Upper lobe of left lung (tissue), 6 donors: ENCODE measurements at regions not wholly inside any gene's neighbourhood (a gene's known extent, or its start where the extent isn't known, plus 50 kb on each side); places are given as distances from the start of the nearest gene placed in this dataset.

Source experiments
- ATAC-seq, 2 donors: fragments of 200-7000 bp; cut with Tn5 transposase; one replicate each; pipeline ENCODE4 v1.9.1; 2022; ENCODE audit warnings: mild to moderate bottlenecking in 2 of 2, moderate library complexity in 2 of 2; ENCODE audit not compliant: low FRiP score in 2 of 2
- DNase-seq, 2 donors: peaks; one replicate each; pipeline ENCODE4 v3.0.0-alpha.2; 2019 to 2020
- H3K27ac ChIP-seq, 4 donors: fragments of 200-600 bp; sonication (generic); one replicate each; pipeline ENCODE4 v1.5.1; 2016 to 2019
- H3K27me3 ChIP-seq, 4 donors: fragments of 200-600 bp; sonication (generic); one replicate each; pipeline ENCODE4 v1.5.1; 2017 to 2019
- H3K36me3 ChIP-seq, 4 donors: fragments of 200-600 bp; sonication (generic); one replicate each; pipeline ENCODE4 v1.5.1; 2016 to 2019
- H3K4me1 ChIP-seq, 4 donors: fragments of 200-600 bp; sonication (generic); one replicate each; pipeline ENCODE4 v1.5.1; 2018 to 2019
- H3K4me3 ChIP-seq, 4 donors: fragments of 200-600 bp; sonication (generic); one replicate each; pipeline ENCODE4 v1.5.1; 2017 to 2019; ENCODE audit warnings: mild to moderate bottlenecking in 2 of 4, moderate library complexity in 1 of 4
- H3K9me3 ChIP-seq, 4 donors: fragments of 200-600 bp; sonication (generic); one replicate each; pipeline ENCODE4 v1.5.1; 2018 to 2019
- EP300 ChIP-seq, 4 donors: sonication (generic); formaldehyde crosslinking; IDR thresholded peaks; one replicate each; pipeline ENCODE4 v1.5.1; 2017; ENCODE audit warnings: antibody characterized with exemption in 4 of 4, control low read depth in 2 of 4
- POLR2A ChIP-seq, 4 donors: fragments of 450-650 bp; IDR thresholded peaks; one replicate each; pipeline ENCODE4 v1.5.1; 2016 to 2017; ENCODE audit warnings: antibody characterized with exemption in 4 of 4, mild to moderate bottlenecking in 2 of 4
- POLR2AphosphoS5 ChIP-seq, 2 donors: sonication (generic); formaldehyde crosslinking; IDR thresholded peaks; one replicate each; pipeline ENCODE4 v1.5.1; 2017; ENCODE audit warnings: antibody characterized with exemption in 2 of 2
- WGBS, 2 donors: methylation state at CpG; one replicate each; pipeline ENCODE4 v1.1.5; 2017 to 2018; 5-methylcytosine and 5-hydroxymethylcytosine counted together
- TF ChIP-seq, protein P1 (sequence below), 6 experiments: fragments of 450-650 bp in 4 of 6; fragments of 200-600 bp in 2 of 6; sonication (generic) in 2 of 6; IDR thresholded peaks; one replicate each; pipeline ENCODE4 v1.5.1; 2016 to 2019; ENCODE audit warnings: antibody characterized with exemption in 6 of 6
- donor health status: DM: no; HTN: no; CAD: no; lungs with moderate emphysema.
- donor health status: DM: no; HTN: yes; CAD: no; lungs with severe emphysema.

DNA sequence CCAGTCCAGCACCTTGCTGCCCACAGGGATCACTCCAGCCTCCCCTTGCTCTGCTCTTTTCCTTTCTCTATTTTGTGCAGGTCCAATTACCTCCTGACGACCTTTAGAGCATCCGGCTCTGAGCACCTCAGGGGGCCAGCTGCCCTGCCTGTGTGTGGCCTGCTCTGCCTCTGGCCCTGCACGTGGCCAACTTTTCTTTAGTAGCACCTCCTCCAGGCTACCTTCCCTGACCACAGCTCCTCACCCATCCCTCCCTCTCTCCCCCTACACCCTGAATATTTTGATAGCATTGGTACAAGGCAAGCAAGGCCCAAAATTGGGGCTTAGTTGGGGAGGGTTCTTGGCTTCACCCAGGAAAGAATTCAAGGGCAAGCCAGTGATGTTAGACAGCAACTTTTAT, 66.9 kb upstream of the PRR20G start:
- H3K27ac ChIP-seq: no peak overlapping the region
- WGBS, 2 donors: 71 to 74% methylated on average over 3 of the region's 3 CpGs
- peaks cover 0 to 11% (median 3%) of the 10 kb centered on the region in 4 donors for H3K9me3 ChIP-seq
- no peaks in the 10 kb centered on the region for H3K27me3 ChIP-seq
- H3K4me1 ChIP-seq: no peaks in the 10 kb centered on the region
- no peak for TF ChIP-seq POLR2AphosphoS5 (IDR thresholded peaks at IDR 0.05)
- TF ChIP-seq, protein P1, sequence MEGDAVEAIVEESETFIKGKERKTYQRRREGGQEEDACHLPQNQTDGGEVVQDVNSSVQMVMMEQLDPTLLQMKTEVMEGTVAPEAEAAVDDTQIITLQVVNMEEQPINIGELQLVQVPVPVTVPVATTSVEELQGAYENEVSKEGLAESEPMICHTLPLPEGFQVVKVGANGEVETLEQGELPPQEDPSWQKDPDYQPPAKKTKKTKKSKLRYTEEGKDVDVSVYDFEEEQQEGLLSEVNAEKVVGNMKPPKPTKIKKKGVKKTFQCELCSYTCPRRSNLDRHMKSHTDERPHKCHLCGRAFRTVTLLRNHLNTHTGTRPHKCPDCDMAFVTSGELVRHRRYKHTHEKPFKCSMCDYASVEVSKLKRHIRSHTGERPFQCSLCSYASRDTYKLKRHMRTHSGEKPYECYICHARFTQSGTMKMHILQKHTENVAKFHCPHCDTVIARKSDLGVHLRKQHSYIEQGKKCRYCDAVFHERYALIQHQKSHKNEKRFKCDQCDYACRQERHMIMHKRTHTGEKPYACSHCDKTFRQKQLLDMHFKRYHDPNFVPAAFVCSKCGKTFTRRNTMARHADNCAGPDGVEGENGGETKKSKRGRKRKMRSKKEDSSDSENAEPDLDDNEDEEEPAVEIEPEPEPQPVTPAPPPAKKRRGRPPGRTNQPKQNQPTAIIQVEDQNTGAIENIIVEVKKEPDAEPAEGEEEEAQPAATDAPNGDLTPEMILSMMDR (IDR thresholded peaks at IDR 0.05): no peak
- TF ChIP-seq POLR2A (IDR thresholded peaks at IDR 0.05): no peak
- no peak for TF ChIP-seq EP300 (IDR thresholded peaks at IDR 0.05)
- H3K36me3 ChIP-seq: no peaks in the 10 kb centered on the region
- DNase-seq (no peak), ATAC-seq (no peak)
- no peak overlapping the region for H3K4me3 ChIP-seq

DNA sequence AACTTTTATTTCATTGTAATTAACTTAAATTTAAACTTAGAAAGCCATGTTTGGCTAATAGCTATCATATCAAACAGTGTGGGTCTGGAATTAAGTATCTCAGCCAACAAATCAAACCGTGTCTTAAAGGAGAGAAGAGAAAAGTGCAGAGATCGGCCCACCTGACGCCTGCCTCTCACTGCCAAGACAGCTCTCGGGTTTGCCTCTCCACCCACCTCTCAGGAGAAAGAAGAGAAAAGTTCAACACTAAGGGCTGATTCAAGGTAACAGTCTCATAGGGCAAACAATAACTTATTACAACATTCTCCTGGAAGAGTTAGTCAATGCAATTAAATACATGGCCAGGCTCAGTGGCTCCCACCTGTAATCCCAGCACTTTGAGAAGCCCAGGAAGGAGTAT, 64.8 kb upstream of the PRR20G start:
- no peaks in the 10 kb centered on the region for H3K36me3 ChIP-seq
- 58 to 83% methylated on average over 4 of the region's 4 CpGs for WGBS, 2 donors
- no peak for TF ChIP-seq EP300 (IDR thresholded peaks at IDR 0.05)
- no peak for TF ChIP-seq POLR2AphosphoS5 (IDR thresholded peaks at IDR 0.05)
- TF ChIP-seq POLR2A (IDR thresholded peaks at IDR 0.05): no peak
- TF ChIP-seq, protein P1 (IDR thresholded peaks at IDR 0.05): no peak
- H3K4me3 ChIP-seq: no peak overlapping the region
- ATAC-seq (no peak), DNase-seq (no peak)
- peaks cover 0 to 11% (median 3%) of the 10 kb centered on the region in 4 donors for H3K9me3 ChIP-seq
- no peak overlapping the region for H3K27ac ChIP-seq
- no peaks in the 10 kb centered on the region for H3K27me3 ChIP-seq
- H3K4me1 ChIP-seq: no peaks in the 10 kb centered on the region

DNA sequence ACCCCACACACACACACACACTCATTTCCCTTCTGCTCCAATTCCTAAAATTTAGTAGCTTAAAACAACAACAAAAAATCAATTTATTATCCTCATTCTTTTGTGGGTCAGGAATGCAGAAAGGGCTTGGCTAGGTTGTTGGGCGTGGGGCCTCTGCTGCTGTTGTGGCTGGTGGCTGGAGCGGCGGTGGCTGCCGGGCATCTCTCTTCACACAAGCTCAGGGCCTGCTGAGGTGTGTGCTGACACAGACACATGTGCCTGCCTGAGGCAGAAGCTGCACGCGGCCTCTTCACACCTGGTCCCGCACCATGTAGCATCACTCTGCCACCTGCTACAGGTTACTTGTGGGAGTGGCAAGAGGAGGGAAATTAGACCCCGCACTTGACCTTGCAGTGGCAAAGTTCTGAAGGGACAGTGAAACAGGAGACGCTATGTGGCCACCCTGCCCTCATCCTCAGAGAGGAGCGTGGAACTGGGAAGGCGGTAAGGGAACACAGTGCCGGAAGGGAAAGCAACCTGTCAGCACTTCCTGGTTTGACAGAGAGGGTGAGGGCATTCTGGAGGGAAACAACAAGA, 64.0 kb upstream of the PRR20G start:
- Histone ChIP-seq H3K36me3 (no peaks in the 10 kb centered on the region), H3K27me3 (no peaks in the 10 kb centered on the region), H3K27ac (no peak overlapping the region), H3K9me3 (peaks cover 0 to 10% (median 1%) of the 10 kb centered on the region in 4 donors), H3K4me3 (no peak overlapping the region), H3K4me1 (no peaks in the 10 kb centered on the region)
- peak; percentile 21 to 56 for ATAC-seq
- no peak for TF ChIP-seq POLR2A (IDR thresholded peaks at IDR 0.05)
- TF ChIP-seq, protein P1 (IDR thresholded peaks at IDR 0.05): no peak
- TF ChIP-seq EP300 (IDR thresholded peaks at IDR 0.05): no peak
- 68 to 78% methylated on average over 12 of the region's 12 CpGs for WGBS, 2 donors
- DNase-seq: peak in 1 of 2 donors; percentile 64

DNA sequence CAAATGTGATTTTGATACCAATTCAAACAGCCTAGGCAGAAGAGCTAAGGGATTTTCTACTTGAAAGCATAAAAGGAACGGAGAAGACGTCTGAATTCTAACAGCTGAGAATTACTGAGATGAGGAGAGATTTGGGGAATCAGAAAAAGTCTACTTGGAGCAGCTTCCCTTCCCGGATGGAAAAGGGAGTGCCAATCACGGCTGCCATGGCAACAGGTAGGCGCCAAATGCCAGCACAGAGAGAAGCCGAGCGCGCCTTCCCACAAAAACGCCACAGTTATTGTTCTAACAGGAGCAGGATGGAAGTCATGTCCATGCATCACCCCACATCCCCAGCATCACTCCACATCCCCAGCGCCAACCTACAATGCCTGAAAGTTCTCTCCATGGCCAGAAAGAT, 63.5 kb upstream of the PRR20G start:
- ATAC-seq (no peak), DNase-seq (no peak)
- Histone ChIP-seq H3K36me3 (no peaks in the 10 kb centered on the region), H3K9me3 (peaks cover 0 to 4% (median 0%) of the 10 kb centered on the region in 4 donors), H3K4me1 (no peaks in the 10 kb centered on the region), H3K27me3 (no peaks in the 10 kb centered on the region), H3K4me3 (no peak overlapping the region), H3K27ac (no peak overlapping the region)
- TF ChIP-seq EP300 (IDR thresholded peaks at IDR 0.05) (no peak), POLR2AphosphoS5 (IDR thresholded peaks at IDR 0.05) (no peak), POLR2A (IDR thresholded peaks at IDR 0.05) (no peak)
- TF ChIP-seq, protein P1 (IDR thresholded peaks at IDR 0.05): no peak
- 69 to 78% methylated on average over 10 of the region's 10 CpGs for WGBS, 2 donors
